ENCODE measurements at regions not wholly inside any gene's neighbourhood (a gene's known extent, or its start where the extent isn't known, plus 50 kb on each side); places are given as distances from the start of the nearest gene placed in this dataset.

- Histone ChIP-seq H3K4me3 (ENCODE audit: low read length) (no peak overlapping the region), H3K9ac (ENCODE audit: low read length) (no peak overlapping the region), H2AK5ac (ENCODE audit: low read length) (no peak overlapping the region), H3K23ac (ENCODE audit: low read length) (no peak overlapping the region), H2BK5ac (ENCODE audit: low read length) (no peak overlapping the region), H2BK120ac (ENCODE audit: low read depth, low read length) (no peak overlapping the region), H4K5ac (ENCODE audit: low read length) (no peak overlapping the region), H3K79me2 (ENCODE audit: control insufficient read depth, insufficient read depth, low read length) (no peaks in the 10 kb centered on the region), H3K18ac (ENCODE audit: low read length) (no peak overlapping the region), H3K4me1 (ENCODE audit: control insufficient read depth, low read depth, low read length) (no peaks in the 10 kb centered on the region), H3K4ac (ENCODE audit: low read depth, low read length) (no peak overlapping the region), H3K36me3 (ENCODE audit: control insufficient read depth, insufficient read depth, low read length) (no peaks in the 10 kb centered on the region), H4K8ac (ENCODE audit: low read depth, low read length) (no peak overlapping the region), H3K27me3 (ENCODE audit: insufficient read depth, low read length, poor library complexity) (no peaks in the 10 kb centered on the region), H2BK15ac (replicated peaks; ENCODE audit: low read depth) (no peak overlapping the region), H3K79me1 (ENCODE audit: low read length) (no peaks in the 10 kb centered on the region), H3K4me2 (ENCODE audit: low read length) (no peak overlapping the region), H3K27ac (ENCODE audit: low read depth, low read length) (no peak overlapping the region), H3K56ac (ENCODE audit: low read length) (no peak overlapping the region)
- no CpG with 5 or more reads among the region's 8 CpGs for WGBS (ENCODE audit: extremely low coverage, insufficient coverage, low lambda C conversion rate)
- peak; percentile 64 for DNase-seq
These were observed 555.9 kb downstream of the IGSF11 start for GRCh38 chr3:118478706-118479276.

GRCh38 chr3:118479376-118479775 is 555.3 kb downstream of the IGSF11 start:
- Histone ChIP-seq H3K18ac (ENCODE audit: low read length) (no peak overlapping the region), H3K23ac (ENCODE audit: low read length) (no peak overlapping the region), H3K79me1 (ENCODE audit: low read length) (no peaks in the 10 kb centered on the region), H3K27me3 (ENCODE audit: insufficient read depth, low read length, poor library complexity) (no peaks in the 10 kb centered on the region), H2BK15ac (replicated peaks; ENCODE audit: low read depth) (no peak overlapping the region), H3K4me2 (ENCODE audit: low read length) (no peak overlapping the region), H2BK5ac (ENCODE audit: low read length) (no peak overlapping the region), H2BK120ac (ENCODE audit: low read depth, low read length) (no peak overlapping the region), H3K9ac (ENCODE audit: low read length) (no peak overlapping the region), H3K36me3 (ENCODE audit: control insufficient read depth, insufficient read depth, low read length) (no peaks in the 10 kb centered on the region), H3K4me1 (ENCODE audit: control insufficient read depth, low read depth, low read length) (no peaks in the 10 kb centered on the region), H3K4me3 (ENCODE audit: low read length) (no peak overlapping the region), H3K79me2 (ENCODE audit: control insufficient read depth, insufficient read depth, low read length) (no peaks in the 10 kb centered on the region), H4K8ac (ENCODE audit: low read depth, low read length) (no peak overlapping the region), H3K4ac (ENCODE audit: low read depth, low read length) (no peak overlapping the region), H4K5ac (ENCODE audit: low read length) (no peak overlapping the region), H3K27ac (ENCODE audit: low read depth, low read length) (no peak overlapping the region), H2AK5ac (ENCODE audit: low read length) (no peak overlapping the region), H3K56ac (ENCODE audit: low read length) (no peak overlapping the region)
- WGBS (ENCODE audit: extremely low coverage, insufficient coverage, low lambda C conversion rate), result no CpG with 5 or more reads among the region's 1 CpG
- no peak for DNase-seq

GRCh38 chr3:118480101-118480860 is 554.4 kb downstream of the IGSF11 start:
- H3K23ac ChIP-seq (ENCODE audit: low read length), result no peak overlapping the region
- no peaks in the 10 kb centered on the region for H3K79me1 ChIP-seq (ENCODE audit: low read length)
- no peak overlapping the region for H2BK120ac ChIP-seq (ENCODE audit: low read depth, low read length)
- no peaks in the 10 kb centered on the region for H3K79me2 ChIP-seq (ENCODE audit: control insufficient read depth, insufficient read depth, low read length)
- no peak overlapping the region for H2BK15ac ChIP-seq (replicated peaks; ENCODE audit: low read depth)
- no peak for DNase-seq
- no peaks in the 10 kb centered on the region for H3K36me3 ChIP-seq (ENCODE audit: control insufficient read depth, insufficient read depth, low read length)
- H3K27me3 ChIP-seq (ENCODE audit: insufficient read depth, low read length, poor library complexity), result no peaks in the 10 kb centered on the region
- H2BK5ac ChIP-seq (ENCODE audit: low read length), result no peak overlapping the region
- no peak overlapping the region for H3K18ac ChIP-seq (ENCODE audit: low read length)
- H3K56ac ChIP-seq (ENCODE audit: low read length), result no peak overlapping the region
- no peak overlapping the region for H4K8ac ChIP-seq (ENCODE audit: low read depth, low read length)
- H2AK5ac ChIP-seq (ENCODE audit: low read length), result no peak overlapping the region
- no peaks in the 10 kb centered on the region for H3K4me1 ChIP-seq (ENCODE audit: control insufficient read depth, low read depth, low read length)
- WGBS (ENCODE audit: extremely low coverage, insufficient coverage, low lambda C conversion rate), result no CpG with 5 or more reads among the region's 4 CpGs
- no peak overlapping the region for H3K4me2 ChIP-seq (ENCODE audit: low read length)
- no peak overlapping the region for H3K4ac ChIP-seq (ENCODE audit: low read depth, low read length)
- H3K27ac ChIP-seq (ENCODE audit: low read depth, low read length), result no peak overlapping the region
- H4K5ac ChIP-seq (ENCODE audit: low read length), result no peak overlapping the region
- no peak overlapping the region for H3K4me3 ChIP-seq (ENCODE audit: low read length)
- H3K9ac ChIP-seq (ENCODE audit: low read length), result no peak overlapping the region

GRCh38 chr3:118485693-118486092 is 549.0 kb downstream of the IGSF11 start:
- Histone ChIP-seq H3K79me2 (ENCODE audit: control insufficient read depth, insufficient read depth, low read length) (no peaks in the 10 kb centered on the region), H3K27ac (ENCODE audit: low read depth, low read length) (no peak overlapping the region), H2BK120ac (ENCODE audit: low read depth, low read length) (no peak overlapping the region), H3K4ac (ENCODE audit: low read depth, low read length) (no peak overlapping the region), H2AK5ac (ENCODE audit: low read length) (no peak overlapping the region), H4K5ac (ENCODE audit: low read length) (no peak overlapping the region), H3K79me1 (ENCODE audit: low read length) (no peaks in the 10 kb centered on the region), H3K4me3 (ENCODE audit: low read length) (no peak overlapping the region), H3K27me3 (ENCODE audit: insufficient read depth, low read length, poor library complexity) (no peaks in the 10 kb centered on the region), H3K18ac (ENCODE audit: low read length) (no peak overlapping the region), H3K56ac (ENCODE audit: low read length) (no peak overlapping the region), H3K4me2 (ENCODE audit: low read length) (no peak overlapping the region), H2BK15ac (replicated peaks; ENCODE audit: low read depth) (no peak overlapping the region), H2BK5ac (ENCODE audit: low read length) (no peak overlapping the region), H3K36me3 (ENCODE audit: control insufficient read depth, insufficient read depth, low read length) (no peaks in the 10 kb centered on the region), H3K4me1 (ENCODE audit: control insufficient read depth, low read depth, low read length) (no peaks in the 10 kb centered on the region), H3K23ac (ENCODE audit: low read length) (no peak overlapping the region), H3K9ac (ENCODE audit: low read length) (no peak overlapping the region), H4K8ac (ENCODE audit: low read depth, low read length) (no peak overlapping the region)
- DNase-seq, result no peak
- no CpG with 5 or more reads among the region's 5 CpGs for WGBS (ENCODE audit: extremely low coverage, insufficient coverage, low lambda C conversion rate)

- no peak overlapping the region for H3K27ac ChIP-seq (ENCODE audit: low read depth, low read length)
- no peak overlapping the region for H3K23ac ChIP-seq (ENCODE audit: low read length)
- no peaks in the 10 kb centered on the region for H3K79me2 ChIP-seq (ENCODE audit: control insufficient read depth, insufficient read depth, low read length)
- no peak overlapping the region for H3K4me3 ChIP-seq (ENCODE audit: low read length)
- no peak overlapping the region for H2BK15ac ChIP-seq (replicated peaks; ENCODE audit: low read depth)
- no peak overlapping the region for H2BK120ac ChIP-seq (ENCODE audit: low read depth, low read length)
- H3K36me3 ChIP-seq (ENCODE audit: control insufficient read depth, insufficient read depth, low read length), result no peaks in the 10 kb centered on the region
- no peak overlapping the region for H2BK5ac ChIP-seq (ENCODE audit: low read length)
- H3K4ac ChIP-seq (ENCODE audit: low read depth, low read length), result no peak overlapping the region
- no peak overlapping the region for H4K8ac ChIP-seq (ENCODE audit: low read depth, low read length)
- no peak for DNase-seq
- no peak overlapping the region for H3K56ac ChIP-seq (ENCODE audit: low read length)
- no peak overlapping the region for H3K9ac ChIP-seq (ENCODE audit: low read length)
- H2AK5ac ChIP-seq (ENCODE audit: low read length), result no peak overlapping the region
- no peaks in the 10 kb centered on the region for H3K27me3 ChIP-seq (ENCODE audit: insufficient read depth, low read length, poor library complexity)
- H3K79me1 ChIP-seq (ENCODE audit: low read length), result no peaks in the 10 kb centered on the region
- no CpG with 5 or more reads among the region's 2 CpGs for WGBS (ENCODE audit: extremely low coverage, insufficient coverage, low lambda C conversion rate)
- H3K4me1 ChIP-seq (ENCODE audit: control insufficient read depth, low read depth, low read length), result no peaks in the 10 kb centered on the region
- no peak overlapping the region for H3K4me2 ChIP-seq (ENCODE audit: low read length)
- H4K5ac ChIP-seq (ENCODE audit: low read length), result no peak overlapping the region
- H3K18ac ChIP-seq (ENCODE audit: low read length), result no peak overlapping the region
These were observed 546.9 kb downstream of the IGSF11 start for GRCh38 chr3:118487734-118488133.

GRCh38 chr3:118488732-118489131 is 545.9 kb downstream of the IGSF11 start:
- Histone ChIP-seq H3K27ac (ENCODE audit: low read depth, low read length) (no peak overlapping the region), H2BK120ac (ENCODE audit: low read depth, low read length) (no peak overlapping the region), H2BK5ac (ENCODE audit: low read length) (no peak overlapping the region), H4K5ac (ENCODE audit: low read length) (no peak overlapping the region), H3K23ac (ENCODE audit: low read length) (no peak overlapping the region), H3K9ac (ENCODE audit: low read length) (no peak overlapping the region), H3K4ac (ENCODE audit: low read depth, low read length) (no peak overlapping the region), H3K27me3 (ENCODE audit: insufficient read depth, low read length, poor library complexity) (no peaks in the 10 kb centered on the region), H2AK5ac (ENCODE audit: low read length) (no peak overlapping the region), H3K18ac (ENCODE audit: low read length) (no peak overlapping the region), H3K36me3 (ENCODE audit: control insufficient read depth, insufficient read depth, low read length) (no peaks in the 10 kb centered on the region), H3K79me1 (ENCODE audit: low read length) (no peaks in the 10 kb centered on the region), H3K79me2 (ENCODE audit: control insufficient read depth, insufficient read depth, low read length) (no peaks in the 10 kb centered on the region), H3K4me3 (ENCODE audit: low read length) (no peak overlapping the region), H2BK15ac (replicated peaks; ENCODE audit: low read depth) (no peak overlapping the region), H3K4me2 (ENCODE audit: low read length) (no peak overlapping the region), H3K56ac (ENCODE audit: low read length) (no peak overlapping the region), H3K4me1 (ENCODE audit: control insufficient read depth, low read depth, low read length) (no peaks in the 10 kb centered on the region), H4K8ac (ENCODE audit: low read depth, low read length) (no peak overlapping the region)
- no CpG with 5 or more reads among the region's 3 CpGs for WGBS (ENCODE audit: extremely low coverage, insufficient coverage, low lambda C conversion rate)
- no peak for DNase-seq

Data from mesendoderm (in vitro differentiated cells).